ENCODE measurements at regions not wholly inside any gene's neighbourhood (a gene's known extent, or its start where the extent isn't known, plus 50 kb on each side); places are given as distances from the start of the nearest gene placed in this dataset.
A peak's percentile ranks its signal among the peaks of the same experiment; 100 is the strongest.
"Not testable (repeated sequence)": the region's sequence is repeated elsewhere in the genome, so short reads cannot be mapped to it uniquely, and the experiment has no call there.

GRCh38 chr4:170526471-170526870 lies 436.7 kb upstream of the AADAT start:
- no peak for DNase-seq

DNA sequence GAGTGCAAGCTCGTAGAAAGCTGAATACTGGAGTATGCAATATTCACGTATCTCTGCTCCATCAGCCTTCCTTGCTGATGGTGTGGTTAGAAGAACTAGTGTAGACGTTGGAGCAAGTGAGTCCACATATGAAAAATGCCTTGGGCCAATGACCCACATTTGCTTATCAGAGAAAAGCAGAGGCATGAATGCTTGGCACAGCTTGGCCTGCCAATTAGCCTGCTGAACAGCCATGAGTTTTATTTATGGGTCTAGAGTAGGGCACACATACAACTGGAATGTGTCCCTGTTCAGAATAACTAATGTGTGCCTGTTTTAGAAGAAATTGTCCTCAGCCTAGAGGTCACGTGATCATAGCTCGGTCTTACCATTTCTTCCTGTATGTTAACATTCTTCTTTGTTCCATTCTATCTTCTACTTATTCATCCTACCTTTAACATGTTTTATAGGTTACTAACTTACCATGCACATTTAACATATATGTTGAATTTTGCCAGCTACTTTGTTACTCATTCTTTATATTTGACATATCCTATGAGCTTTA lies 432.7 kb upstream of the AADAT start:
- no peak for DNase-seq

DNA sequence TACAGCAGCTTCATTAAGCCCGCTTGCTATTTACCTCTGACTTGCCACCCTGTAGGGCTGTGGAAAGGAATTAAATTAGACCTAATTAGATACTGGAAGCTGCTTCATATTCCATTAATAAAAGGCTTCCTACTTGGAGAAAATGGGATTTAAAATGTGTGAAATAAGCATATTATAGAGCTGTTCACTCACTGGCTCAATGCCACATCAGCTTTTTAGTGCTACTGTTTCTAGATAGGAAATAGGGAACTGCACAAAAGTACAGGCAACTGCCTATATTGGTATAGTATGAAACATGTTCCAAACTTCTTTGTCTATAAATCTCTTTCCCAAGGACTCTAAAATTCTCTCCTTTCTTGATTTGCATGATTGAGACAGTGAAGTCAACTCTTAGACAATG lies 407.9 kb upstream of the AADAT start:
- no peak for DNase-seq

- no peak for DNase-seq
Measured at GRCh38 chr4:170497112-170497511, 407.4 kb upstream of the AADAT start.

DNA sequence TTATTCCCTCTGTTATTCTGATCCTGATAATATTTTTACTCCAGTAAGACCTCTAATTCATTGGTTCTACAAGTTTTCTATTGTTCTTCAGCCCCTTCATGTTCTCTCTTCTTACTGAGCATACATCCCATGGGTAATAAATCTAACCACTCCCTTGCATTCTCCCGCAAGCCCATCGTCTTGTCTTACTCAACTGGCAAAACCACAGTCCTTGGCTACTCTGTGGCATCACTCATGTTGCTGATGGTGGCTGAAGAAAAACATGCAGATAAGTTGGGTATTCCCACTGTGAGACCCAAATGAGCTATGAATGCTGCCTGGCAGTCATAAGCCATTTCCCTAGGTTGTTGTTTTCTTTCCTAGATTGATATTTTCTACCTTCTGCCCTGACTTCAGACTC lies 402.2 kb upstream of the AADAT start:
- DNase-seq, result no peak

DNA sequence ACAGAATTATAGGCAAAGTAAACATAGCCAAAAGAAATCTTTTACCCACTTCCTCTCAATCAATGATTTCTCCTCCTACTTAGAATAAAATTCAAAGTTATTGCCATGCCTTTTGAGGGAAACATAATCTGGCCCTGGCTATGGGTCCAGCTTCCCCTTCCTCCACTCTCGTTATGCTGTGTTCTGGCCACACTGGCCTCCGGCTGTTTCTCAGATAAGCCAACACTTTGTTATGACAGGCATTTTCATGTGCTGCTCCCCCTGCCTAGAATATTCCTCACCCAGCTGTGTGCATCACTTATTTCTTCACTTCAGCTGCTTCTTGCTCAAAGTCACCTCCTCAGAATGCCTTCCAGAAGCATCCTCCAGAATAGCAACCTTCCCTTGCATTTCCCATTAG lies 386.6 kb upstream of the AADAT start:
- DNase-seq, result no peak

GRCh38 chr4:170465429-170465828 lies 375.7 kb upstream of the AADAT start:
- no peak for DNase-seq

DNA sequence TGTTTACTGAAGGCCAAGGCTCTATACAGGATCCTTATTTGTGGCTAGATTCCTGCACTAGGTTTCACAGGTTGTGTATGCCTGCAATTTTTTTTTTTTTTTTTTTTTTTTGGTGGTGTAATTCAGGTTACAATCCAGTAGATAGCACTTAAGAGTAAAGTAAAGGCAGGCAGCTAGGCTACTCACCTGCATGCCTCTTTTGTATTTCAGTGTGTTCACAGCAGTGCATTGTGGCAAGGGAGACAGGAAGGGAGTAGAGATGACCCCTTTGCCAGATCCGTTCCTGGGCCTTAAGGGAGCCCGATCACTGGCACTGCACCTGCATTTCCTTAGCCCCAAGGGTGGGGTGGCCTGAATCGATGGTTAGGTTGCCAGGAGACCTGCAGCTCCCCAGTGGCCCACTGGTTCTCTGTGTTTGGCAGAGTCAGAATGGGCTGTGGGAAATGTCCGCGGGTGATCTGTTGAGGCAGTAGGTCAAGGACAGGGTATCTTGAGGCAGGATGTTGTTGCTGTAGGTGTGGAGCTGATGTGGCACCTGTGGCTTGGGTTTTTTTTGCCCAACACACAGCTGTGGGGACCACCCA lies 374.9 kb upstream of the AADAT start:
- no peak for DNase-seq

DNA sequence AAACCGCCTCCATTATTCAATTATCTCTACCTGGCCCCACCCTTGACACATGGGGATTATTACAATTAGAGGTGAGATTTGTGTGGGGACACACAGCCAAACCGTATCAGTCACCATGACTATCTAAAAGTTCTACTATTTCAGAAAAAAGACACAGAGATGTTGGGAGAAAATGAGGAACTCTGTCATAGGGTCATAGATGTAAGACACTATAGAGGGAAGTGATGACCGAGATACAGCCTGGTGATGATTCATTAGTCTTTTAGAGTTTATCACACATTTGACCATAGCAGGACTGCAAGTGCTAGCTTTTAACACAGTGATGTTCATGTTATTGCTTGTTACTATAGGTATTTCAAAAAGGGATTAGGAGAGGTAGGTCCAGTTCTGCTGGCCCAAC lies 357.0 kb upstream of the AADAT start:
- DNase-seq, result peak; percentile 11

DNA sequence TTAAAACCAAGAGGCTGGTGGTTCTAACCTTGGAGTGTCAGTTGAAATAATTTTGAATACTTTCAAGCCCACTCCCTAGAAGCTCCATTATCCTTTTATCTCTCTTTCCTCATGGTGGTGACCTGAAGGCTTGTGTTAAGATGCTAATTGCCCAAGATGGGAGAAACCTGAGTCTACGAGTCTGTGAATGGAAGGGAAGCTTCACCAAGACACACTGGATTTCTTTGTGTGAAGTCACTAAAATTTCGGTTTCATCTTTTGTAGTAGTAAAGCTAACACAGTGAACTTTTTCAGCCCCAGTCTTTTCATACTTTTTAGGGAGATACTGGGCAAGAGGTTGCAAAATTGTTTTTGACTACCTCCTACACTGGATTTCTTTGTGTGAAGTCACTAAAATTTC lies 351.4 kb upstream of the AADAT start:
- not testable (repeated sequence) for DNase-seq

DNA sequence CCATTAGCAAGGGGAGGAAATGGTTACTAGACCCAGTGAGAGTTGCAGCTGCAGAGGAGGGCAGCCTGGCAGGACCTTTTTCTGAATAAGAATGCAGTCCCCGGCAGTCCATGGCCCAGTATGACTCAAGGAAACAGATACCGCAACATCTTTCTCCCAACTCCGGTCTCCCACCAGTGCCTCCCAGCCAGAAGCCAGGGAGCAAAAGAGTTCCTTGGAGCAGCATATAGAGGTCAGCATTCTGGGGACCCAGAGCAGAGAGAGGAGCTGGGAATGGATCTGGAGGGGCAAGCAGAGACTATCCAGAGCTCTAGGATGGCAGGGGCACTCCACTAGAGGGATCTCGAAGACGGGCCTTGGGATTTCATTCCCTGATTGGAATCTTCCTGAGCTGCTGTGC lies 339.2 kb upstream of the AADAT start:
- no peak for DNase-seq

- DNase-seq, result no peak
Measured at GRCh38 chr4:170425521-170426143, 335.9 kb upstream of the AADAT start.

- DNase-seq, result no peak
Measured at GRCh38 chr4:170425040-170425439, 335.3 kb upstream of the AADAT start.

GRCh38 chr4:170423137-170423536 lies 333.4 kb upstream of the AADAT start:
- DNase-seq, result no peak

DNA sequence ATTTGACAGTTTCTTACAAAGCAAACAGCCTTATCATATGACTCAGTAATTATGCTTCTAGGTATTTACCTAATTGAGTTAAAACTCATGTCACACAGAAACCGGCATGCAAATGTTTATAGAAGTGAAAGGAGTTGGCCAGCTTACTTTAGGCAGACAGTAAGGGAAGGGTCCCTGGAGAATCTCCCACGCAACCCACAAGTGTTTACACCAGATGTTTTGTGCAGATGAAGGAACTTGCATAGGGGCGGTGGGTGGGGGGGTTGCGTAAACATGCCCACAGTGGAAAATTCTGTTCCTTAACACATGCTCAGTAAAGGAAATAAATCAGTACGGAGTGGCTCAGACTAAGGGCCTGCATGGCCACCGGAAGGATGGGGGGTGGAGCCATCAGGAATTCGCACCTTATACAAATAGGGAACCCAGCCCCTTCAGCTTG lies 330.5 kb upstream of the AADAT start:
- no peak for DNase-seq

- DNase-seq, result no peak
Measured at GRCh38 chr4:170414961-170415360, 325.2 kb upstream of the AADAT start.

- DNase-seq, result no peak
Measured at GRCh38 chr4:170414360-170414759, 324.6 kb upstream of the AADAT start.

GRCh38 chr4:170413951-170414350 lies 324.2 kb upstream of the AADAT start:
- DNase-seq, result no peak

- no peak for DNase-seq
Measured at GRCh38 chr4:170400361-170400760, 310.6 kb upstream of the AADAT start.

DNA sequence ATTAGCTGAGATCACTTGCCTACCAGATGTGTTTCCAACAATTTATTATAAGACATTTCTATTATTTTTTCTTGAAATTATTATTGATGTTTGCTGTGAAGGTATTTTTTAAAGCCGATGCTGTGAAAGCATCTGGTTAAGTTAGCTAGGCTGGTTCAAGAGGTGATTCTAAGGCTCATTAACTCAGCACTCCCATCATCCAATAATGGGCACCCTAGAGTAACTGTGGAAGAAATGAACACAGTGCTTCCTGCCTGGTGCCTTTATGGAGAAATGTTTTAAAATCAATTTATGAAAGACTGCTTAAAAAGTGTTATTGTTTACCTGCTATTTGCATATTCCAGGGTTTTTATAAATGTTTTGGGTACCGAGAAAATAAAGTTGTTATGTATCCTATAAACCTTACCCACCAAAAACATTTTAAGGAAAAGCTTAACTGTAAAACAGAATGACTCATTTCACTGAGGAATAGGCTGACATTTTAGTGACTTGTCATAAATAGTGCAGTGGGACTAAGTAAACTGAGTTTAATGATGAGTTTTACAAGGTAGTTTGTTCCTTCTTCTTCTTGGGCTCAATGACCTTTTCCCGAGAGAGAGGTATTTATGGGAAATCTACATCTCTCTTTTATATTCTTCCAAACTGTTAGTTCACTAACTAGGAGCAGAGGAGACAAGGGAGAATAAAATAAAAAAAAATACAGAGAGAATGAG lies 310.0 kb upstream of the AADAT start:
- no peak for DNase-seq

GRCh38 chr4:170398218-170398617 lies 308.5 kb upstream of the AADAT start:
- DNase-seq, result no peak

GRCh38 chr4:170395773-170396172 lies 306.0 kb upstream of the AADAT start:
- DNase-seq, result no peak

GRCh38 chr4:170391066-170391740 lies 301.4 kb upstream of the AADAT start:
- no peak for DNase-seq

DNA sequence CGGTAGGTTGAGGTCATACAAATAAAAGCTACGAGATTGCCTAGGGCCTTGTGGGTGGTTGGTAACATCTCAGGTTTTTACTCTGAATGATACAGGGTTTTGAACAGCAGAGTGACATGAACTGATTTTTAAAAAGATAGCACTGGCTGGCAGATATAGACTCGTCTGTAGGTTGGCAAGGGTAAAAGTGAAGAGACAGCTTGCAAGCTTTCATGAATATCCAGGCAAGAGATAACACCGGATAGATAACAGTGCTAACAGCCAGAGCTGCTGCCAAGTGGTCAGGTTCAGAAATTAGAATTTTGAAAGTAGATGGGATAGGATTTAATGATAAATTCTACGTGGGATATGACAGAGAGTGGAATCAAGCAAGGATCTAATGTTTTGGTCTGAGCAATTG lies 299.7 kb upstream of the AADAT start:
- no peak for DNase-seq
